GM18873 (cell line): ENCODE measurements at regions not wholly inside any gene's neighbourhood (a gene's known extent, or its start where the extent isn't known, plus 50 kb on each side); places are given as distances from the start of the nearest gene placed in this dataset.
"Not testable (repeated sequence)": the region's sequence is repeated elsewhere in the genome, so short reads cannot be mapped to it uniquely, and the experiment has no call there.

Source experiments
- ATAC-seq: cut with Tn5 transposase; IDR thresholded peaks from one replicate; pipeline ENCODE4 v1.9.1; 2021; ENCODE audit warnings: mild to moderate bottlenecking, moderate library complexity, moderate number of reproducible peaks; ENCODE audit not compliant: unreplicated experiment, low FRiP score

DNA sequence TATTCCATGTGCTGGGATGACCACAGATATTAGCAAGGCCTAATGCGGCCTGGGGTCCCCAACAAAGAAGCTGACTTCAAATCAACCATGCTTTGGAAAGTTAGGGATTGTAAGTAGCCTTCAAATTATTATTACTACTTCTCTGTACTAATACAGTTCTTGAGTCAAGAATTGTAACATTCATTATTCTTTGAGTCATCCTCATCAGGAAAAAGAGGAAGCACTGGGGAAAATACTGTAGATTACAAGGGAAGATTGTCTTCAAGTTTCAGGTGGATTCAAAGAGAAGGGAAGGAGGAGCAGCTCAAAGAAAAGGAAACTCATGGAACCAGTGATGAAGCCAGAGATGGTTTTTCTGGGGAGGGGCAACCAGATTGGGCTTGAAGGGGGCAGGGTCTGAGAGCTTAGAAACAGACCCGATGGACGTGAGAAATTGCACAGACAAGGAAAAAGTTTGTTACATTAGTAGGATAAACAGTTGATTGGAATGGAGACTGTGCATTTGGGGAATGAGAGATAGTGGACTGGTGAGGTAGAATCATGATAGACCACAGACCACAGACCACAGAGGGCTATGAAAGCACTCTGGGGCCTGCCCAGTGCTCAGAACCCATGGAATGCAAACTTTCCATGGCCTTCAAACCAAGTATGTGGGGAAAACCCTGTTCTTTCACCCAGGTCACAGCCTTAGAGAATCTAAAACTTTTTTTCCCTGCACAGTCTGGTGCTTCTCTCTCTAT lies 209.9 kb downstream of the ZNF365 start:
- no peak for ATAC-seq

DNA sequence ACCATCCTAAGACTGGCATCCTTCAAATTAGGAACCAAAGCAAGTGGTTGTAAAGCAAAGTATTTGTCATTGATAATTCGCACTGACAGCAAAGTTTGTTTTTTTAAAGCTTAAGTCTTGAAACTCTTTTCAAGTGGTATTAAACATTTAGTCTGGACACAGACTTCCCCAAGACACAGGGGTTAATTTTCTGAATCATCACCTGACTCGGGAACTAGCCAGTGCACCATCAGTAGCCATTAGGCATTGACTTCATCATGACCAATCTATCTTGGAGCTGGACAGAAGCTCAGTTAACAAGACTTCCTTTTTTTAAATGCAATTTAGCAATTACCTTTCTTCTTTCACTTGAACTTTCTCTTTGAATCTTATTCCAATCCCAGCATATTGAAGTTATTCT lies 210.6 kb downstream of the ZNF365 start:
- ATAC-seq: no peak

DNA sequence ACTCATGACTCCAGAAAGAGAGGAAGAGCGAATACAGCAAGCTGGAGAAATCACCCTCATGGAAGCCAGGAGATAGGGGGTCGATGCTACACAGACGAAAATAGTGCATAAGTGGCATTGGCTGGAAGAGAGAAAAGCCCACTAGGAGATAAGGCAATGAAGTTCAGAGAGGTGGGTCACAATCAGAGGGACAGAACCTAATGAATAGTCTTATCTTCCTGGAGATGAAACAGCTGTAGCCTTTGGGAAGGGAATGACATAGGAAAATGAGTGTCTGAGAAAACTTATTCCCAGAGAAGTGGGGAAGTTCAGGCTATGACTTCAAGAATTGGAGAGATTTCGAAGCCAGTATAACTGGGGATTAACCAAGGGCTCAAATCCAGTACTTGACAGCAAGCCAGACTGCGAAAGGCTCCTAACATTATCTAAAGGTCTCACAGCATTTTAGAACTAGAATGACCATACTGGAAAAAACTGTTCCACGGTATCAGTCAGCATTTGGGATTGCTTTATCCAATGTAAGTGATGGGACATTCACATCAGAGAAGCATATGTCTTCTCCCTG lies 211.1 kb downstream of the ZNF365 start:
- no peak for ATAC-seq

DNA sequence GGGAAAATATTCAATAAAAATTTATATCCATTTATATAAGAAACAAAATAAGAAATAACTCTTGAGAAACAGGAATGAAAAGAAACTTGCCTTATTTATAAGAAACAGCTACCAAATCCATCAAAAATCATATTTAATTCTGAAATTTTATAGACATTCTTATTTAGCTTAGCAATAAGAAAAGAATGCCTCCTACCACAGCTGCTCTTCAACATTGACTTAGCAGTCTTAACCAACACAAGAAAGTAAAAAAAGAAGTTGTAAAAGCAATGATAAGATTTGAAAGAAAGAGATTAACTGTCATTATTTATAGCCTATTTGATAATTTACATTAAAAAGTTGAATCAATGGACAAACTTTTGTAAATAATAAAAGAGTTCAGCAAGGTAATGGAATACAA lies 212.8 kb downstream of the ZNF365 start:
- no peak for ATAC-seq

DNA sequence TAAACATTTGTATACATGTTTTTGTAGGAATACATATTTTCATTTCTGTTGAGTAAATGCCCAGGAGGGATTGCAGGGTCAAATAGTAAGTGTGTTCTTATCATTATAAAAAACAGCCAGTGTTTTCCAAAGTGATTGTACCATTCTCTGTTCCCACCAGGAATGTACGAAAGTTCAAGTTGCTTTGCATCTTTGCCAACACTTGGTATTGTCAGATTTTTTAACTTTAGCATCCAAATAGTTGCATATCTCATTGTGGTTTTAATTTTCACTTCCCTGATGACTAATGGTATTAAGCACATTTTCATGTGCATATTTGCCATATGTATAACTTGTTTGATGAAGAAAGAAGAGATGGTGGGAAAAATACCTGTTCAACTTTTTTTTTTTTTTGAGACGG lies 213.9 kb downstream of the ZNF365 start:
- ATAC-seq: no peak

DNA sequence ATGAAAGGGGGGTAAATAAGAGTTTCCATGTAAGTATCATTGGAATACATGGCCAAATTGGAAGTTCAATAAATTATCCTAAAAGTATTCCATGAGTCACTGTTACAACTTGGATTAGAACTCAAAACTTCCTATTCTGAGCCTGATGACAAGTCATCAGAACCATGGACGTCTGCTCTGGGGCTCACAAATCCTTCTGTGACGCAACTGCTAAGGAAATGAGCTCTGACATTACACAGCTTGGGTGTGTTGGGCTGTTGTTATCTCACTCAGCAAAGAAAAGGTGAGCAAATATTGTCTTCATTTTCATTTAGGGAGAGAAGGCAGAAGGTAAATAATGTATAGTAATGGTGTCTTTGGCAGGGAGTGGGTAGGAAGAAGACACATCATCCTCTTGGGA lies 214.8 kb upstream of the ADO start:
- ATAC-seq: no peak

DNA sequence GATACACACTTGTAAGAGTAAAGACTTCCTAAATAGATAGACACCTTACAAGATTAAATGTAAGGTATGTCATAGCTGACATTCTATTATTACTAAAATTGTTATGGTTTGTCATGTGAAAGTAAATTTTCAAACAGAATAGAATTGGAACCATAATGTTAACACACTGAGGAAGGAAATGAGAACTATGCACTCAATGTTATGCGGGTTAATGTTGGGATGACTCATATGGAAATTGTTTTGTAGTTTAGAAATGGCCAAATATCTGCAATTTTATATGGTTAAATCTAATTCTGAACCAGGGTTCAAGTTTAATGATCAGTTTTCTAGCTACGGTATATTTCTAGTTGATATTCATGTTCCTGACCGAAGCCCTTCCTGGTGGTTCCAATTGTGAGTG lies 214.2 kb upstream of the ADO start:
- no peak for ATAC-seq

DNA sequence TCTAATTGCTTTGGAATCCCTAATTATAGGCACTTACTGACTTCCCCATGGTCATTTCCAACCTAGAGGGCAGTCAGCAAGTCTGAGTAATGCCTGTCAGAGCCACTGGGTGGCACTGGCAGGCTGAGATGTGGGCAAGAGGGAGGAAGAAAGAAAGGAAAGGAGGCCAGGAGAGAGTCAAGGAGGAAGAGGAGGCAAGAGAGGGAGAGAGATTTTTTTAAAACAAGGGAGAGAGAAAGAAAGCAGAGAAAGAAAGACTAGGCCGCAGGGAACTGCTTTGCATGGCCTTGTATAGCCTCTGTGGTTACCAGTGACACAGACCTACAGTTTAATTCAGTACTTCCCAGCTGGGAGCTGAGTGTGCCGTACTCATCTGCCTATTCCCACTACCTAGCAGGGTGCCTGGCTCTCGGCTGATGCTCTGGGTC lies 210.4 kb upstream of the ADO start:
- ATAC-seq: peak; percentile 53

DNA sequence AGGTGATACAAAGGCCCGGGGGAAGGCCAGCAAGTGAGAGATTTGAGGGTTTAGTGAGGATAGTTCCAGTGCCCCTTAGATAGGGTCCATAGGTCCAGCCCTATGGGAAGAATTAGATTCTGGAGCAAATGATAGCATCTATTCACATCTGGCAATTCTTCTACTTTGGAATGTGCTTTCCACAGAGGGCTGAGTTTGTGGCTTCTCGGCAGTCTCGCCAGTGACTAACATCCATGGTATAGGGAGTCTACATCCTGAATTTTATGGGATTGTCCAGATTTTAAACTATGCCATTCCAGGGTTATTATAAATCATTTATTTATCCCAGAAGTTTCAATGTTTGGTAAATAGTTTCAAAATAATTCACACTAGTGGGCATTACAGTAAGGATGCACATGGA lies 207.3 kb upstream of the ADO start:
- no peak for ATAC-seq

DNA sequence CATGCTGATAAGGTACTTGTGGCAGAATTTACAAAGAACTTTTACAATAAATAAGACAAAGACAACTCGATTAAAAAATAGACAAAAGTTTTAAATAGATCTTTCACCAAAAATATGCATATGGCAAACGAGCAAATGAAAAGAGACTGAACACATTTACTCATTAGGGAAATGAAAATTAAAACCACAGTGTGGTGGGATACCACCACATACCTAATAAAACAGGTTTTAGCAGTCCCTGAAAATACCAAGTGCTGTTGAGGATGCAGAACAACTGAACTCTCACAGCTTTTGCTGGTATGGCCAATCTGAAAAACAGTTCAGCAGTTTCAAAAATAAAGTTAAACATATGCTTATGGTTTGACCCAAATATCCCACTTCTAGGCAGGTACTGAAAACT lies 205.4 kb upstream of the ADO start:
- no peak for ATAC-seq

DNA sequence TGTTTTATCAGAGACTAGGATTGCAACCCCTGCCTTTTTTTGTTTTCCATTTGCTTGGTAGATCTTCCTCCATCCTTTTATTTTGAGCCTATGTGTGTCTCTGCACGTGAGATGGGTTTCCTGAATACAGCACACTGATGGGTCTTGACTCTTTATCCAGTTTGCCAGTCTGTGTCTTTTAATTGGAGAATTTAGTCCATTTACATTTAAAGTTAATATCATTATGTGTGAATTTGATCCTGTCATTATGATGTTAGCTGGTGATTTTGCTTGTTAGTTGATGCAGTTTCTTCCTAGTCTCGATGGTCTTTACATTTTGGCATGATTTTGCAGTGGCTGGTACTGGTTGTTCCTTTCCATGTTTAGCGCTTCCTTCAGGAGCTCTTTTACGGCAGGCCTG lies 198.0 kb upstream of the ADO start:
- not testable (repeated sequence) for ATAC-seq

DNA sequence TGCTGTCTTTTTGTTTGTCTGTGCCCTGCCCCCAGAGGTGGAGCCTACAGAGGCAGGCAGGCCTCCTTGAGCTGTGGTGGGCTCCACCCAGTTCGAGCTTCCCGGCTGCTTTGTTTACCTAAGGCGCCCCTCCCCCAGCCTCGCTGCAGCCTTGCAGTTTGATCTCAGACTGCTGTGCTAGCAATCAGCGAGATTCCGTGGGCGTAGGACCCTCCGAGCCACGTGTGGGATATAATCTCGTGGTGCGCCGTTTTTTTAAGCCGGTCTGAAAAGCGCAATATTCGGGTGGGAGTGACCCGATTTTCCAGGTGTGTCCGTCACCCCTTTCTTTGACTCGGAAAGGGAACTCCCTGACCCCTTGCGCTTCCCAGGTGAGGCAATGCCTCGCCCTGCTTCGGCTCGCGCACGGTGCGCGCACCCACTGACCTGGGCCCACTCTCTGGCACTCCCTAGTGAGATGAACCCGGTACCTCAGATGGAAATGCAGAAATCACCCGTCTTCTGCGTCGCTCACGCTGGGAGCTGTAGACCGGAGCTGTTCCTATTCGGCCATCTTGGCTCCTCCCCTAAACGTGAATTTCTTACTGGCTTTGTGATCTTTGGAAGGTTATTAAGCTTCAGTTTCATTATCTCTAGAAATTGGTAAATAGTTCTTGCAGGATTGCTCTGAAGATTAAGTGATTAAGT lies 196.2 kb upstream of the ADO start:
- ATAC-seq: not testable (repeated sequence)

DNA sequence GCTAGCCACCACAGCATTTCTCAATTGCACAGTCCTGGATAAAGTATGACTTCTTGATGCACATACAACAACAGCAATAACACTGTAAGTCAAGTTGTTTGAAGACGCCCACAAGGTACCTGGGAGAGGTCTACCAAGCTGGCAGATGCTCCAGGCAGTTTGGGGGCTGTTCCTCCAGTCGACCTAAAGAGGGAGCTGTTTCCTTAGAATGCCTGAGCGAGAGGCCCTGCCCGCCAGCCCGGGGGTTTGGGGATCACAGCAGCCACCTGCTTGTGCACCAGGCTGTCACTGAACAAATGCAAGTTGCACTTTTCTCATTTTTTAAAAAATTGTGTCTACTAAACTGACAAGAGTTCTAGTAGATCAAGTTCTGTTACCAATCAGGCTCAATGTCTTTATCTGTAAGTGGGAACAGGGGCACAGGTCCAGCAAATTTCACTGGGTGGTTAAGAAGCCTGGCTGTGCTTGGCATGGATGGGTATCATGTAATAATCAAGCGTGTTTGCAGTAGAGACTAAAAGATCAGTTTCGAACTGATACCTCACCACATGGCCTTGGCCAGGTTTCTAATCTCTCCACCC lies 193.8 kb upstream of the ADO start:
- ATAC-seq: peak; percentile 49

DNA sequence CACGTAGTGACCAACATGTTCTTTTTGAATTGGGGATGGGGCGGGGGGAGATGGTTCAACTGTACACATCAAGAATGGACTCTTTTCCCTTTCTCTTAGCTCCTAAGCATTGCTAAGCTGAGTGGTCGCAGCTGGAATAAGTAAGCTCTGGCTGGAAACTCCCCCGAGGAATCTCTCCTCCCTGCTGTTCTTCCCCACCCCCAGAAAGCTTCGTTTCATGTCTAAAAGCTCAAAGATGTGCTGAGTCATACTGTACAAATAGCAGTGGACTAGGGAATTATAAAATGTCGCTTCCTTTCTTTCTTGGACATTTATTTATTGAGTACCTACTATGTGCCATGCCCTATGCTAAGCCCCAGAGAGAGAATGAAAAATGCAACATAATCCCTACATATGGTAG lies 191.1 kb upstream of the ADO start:
- ATAC-seq: no peak

DNA sequence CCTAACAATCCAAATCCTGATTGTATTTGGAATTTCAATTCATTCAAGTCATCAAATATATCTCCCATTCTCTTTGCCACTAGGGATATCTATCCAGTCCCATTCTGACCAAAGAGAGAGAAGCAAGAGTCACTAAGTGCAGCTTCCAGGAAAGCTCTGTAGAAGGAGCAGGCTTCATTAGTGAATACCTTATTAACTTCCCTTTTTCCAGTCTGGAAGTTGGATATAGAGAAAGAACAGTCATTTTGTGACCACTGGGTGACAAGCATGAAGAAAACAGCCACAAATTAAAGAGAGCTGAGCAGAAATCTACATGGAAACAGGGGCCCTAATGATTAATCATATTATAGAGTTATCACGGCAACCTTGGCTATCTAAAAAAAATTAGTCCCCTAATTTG lies 190.7 kb upstream of the ADO start:
- no peak for ATAC-seq

DNA sequence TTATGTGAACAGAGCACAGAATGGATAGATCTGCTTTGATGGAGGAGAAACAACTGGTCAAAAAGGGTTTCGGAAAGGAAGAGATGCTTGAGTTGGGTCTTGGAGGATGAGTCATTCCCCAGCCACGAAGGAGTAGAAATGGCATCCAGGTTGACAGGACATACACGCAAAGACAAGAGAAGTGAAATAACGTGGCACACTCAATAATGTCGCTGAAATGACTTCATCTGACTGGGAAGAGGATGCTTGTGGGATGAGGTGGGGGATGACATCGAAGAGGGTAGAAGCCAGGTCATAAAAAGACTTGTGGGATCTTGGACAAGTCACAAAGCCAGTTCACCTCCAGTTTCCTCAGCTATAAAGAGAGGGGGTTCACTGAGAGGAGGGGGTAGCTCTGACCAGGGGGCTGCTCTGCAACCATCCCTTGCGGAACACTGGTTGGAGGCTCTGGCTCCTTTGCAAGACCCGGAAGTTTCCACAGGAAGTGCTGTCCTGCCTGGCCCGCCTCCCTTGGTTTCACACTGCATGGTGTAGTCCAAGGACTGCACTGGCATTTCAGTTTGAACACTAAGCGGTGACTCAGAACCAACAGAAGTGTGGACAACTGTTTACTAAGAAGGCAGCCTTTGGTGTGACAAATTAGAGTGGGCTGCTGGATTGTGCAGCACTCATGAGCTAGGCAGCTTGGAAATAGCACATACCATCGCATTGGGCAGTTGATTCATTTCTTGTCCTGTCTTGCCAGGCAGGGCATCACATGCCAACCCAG lies 189.9 kb upstream of the ADO start:
- ATAC-seq: peak; percentile 66

DNA sequence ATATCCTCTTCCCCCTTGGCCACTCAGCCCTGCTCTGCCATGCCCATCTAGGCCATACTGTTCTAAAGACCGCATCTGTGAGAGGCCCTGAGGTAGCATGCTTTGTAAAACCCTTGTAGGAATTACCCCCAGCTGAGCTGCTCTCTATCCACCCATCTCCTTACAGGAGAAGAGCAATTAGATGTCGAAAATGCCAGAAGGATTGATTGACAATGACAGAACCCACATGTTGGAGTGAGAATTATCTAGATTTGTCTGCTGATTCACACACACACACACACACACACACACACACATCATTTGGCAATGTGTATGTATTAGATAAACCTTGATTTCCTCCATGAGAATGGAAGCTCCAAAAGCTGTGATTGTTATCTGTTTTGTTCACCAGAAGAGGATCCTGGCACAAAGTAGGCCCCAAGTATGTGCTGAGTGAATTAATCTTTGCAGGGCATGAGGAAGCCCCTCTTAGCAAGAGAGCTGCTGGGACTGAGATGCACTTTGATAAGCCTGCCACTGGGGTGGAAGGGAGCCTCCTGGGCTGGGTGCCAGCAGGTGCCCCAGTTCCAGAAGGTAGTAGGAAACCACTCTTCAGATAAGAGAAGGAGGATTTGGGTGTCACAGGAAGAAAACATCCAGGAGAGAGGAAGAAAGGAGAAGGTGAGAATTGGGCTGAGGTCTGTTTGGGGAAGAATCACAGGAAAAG lies 187.5 kb upstream of the ADO start:
- no peak for ATAC-seq

DNA sequence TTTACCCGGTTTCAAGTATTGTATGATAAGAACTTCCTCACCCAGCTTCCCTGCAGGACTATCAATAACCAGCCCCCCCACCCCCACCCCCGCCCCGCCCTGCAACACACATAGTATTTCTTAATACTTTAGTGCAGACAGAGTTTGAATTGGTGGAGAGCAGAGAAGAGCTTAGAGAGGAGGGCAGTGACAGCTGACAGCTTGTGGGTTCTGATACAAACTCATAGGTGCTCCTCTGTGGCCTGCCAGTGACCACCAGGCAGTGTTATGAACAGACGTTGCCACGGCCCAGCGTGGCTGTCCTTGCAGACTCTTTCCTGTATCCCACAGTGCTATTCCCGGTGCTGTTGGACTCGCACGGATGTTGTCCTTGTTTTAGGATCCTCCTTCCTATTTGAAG lies 186.9 kb upstream of the ADO start:
- no peak for ATAC-seq

DNA sequence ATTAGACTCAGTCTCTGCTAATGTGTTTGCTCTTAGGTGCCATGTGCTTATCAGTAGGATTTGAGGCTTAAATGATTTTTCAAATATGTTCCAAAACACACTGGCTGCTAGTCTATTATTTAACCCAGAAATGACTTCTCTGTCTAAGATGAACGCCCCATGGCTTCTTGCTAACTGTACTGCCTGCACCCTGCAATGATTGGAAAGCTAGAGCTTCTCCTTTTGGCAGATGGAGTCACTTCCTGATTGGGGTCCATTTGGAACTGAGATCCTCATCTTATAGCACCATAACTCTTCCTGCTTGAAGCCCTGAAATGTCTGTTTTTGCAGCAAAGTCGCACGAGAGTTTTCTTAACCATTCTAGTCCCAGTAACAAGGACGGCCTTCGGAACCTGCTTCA lies 186.5 kb upstream of the ADO start:
- ATAC-seq: no peak
